ENCODE measurements at regions not wholly inside any gene's neighbourhood (a gene's known extent, or its start where the extent isn't known, plus 50 kb on each side); places are given as distances from the start of the nearest gene placed in this dataset.
"Not testable (repeated sequence)": the region's sequence is repeated elsewhere in the genome, so short reads cannot be mapped to it uniquely, and the experiment has no call there.

DNA sequence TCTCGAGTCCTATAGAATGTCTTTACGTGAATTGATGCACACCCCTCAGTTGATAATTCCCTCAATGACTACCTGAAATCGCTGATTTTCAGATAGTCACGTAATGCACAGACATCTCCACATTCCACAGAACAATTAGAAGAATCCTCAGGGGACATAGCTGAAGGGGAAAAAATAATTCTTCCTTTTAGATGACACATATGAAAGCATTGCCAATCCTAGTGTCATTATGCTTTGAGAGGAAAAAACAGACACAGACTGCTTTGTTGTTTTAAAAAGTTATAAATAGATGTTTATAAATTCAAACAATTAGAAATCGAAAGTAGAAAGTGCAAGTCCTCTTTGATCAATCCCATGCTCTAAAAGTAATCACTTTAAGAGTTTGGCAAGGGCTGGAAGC is 100.6 kb upstream of the FN1 start:
- no peak for DNase-seq
- 48% methylated on average over 5 of the region's 5 CpGs for WGBS
- no peaks in the 10 kb centered on the region for H3K27me3 ChIP-seq (ENCODE audit: control insufficient read depth, insufficient read depth)
- H3K27ac ChIP-seq (ENCODE audit: low read length), result no peak overlapping the region
- intact Hi-C loops (cut with DNase I), result loop anchor here in 1 of 4 donors (10.0 kb wide), 1 partner anchor 72 kb away; no protein-coding TSS in a partner anchor
- H3K4me1 ChIP-seq (ENCODE audit: control insufficient read depth, insufficient read depth, low read length), result peaks cover 3% of the 10 kb centered on the region
- H3K9me3 ChIP-seq (ENCODE audit: control insufficient read depth, low read length), result no peaks in the 10 kb centered on the region
- no peak for ATAC-seq
- H3K4me3 ChIP-seq (ENCODE audit: low read length), result no peak overlapping the region

GRCh38 chr2:215535741-215536140 is 99.9 kb upstream of the FN1 start:
- H3K4me1 ChIP-seq (ENCODE audit: control insufficient read depth, insufficient read depth, low read length), result peaks cover 2% of the 10 kb centered on the region
- intact Hi-C loops (cut with DNase I), result loop anchor here in 1 of 4 donors (10.0 kb wide), 1 partner anchor 71 kb away; no protein-coding TSS in a partner anchor
- DNase-seq (no peak), ATAC-seq (no peak)
- no peak overlapping the region for H3K27ac ChIP-seq (ENCODE audit: low read length)
- H3K4me3 ChIP-seq (ENCODE audit: low read length), result no peak overlapping the region
- no peaks in the 10 kb centered on the region for H3K27me3 ChIP-seq (ENCODE audit: control insufficient read depth, insufficient read depth)
- 35% methylated on average over 1 of the region's 1 CpG for WGBS
- H3K9me3 ChIP-seq (ENCODE audit: control insufficient read depth, low read length), result no peaks in the 10 kb centered on the region

DNA sequence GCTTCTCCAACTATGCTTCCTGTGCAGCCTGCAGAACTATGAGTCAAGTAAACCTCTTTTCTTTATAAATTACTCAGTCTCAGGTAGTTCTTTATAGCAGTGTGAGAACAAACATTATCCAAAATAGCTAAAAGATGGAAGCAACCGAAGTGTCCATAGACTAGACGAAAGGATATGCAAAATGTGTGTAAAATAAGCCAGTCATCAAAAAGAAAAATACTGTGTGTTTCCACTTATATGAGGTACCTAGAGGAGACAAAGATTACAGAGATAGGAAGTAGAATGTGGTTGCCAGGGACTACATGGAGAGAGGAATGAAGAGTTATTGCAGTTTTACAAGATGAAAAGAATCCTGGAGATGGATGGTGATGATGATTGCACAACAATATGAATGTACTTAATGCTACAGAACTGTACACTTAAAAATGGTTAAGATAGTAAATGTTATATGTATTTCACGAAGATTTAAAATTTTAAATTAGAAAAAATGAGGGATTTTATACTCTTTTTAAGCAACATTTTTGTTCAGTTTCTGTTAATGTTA is 99.3 kb upstream of the FN1 start:
- H3K27ac ChIP-seq (ENCODE audit: low read length), result no peak overlapping the region
- H3K27me3 ChIP-seq (ENCODE audit: control insufficient read depth, insufficient read depth), result no peaks in the 10 kb centered on the region
- WGBS, result 96% methylated on average over 3 of the region's 3 CpGs
- no peak for ATAC-seq
- no peaks in the 10 kb centered on the region for H3K9me3 ChIP-seq (ENCODE audit: control insufficient read depth, low read length)
- intact Hi-C loops (cut with DNase I), result loop anchor here in 1 of 4 donors (10.0 kb wide), 1 partner anchor 70 kb away; no protein-coding TSS in a partner anchor
- peaks cover 2% of the 10 kb centered on the region for H3K4me1 ChIP-seq (ENCODE audit: control insufficient read depth, insufficient read depth, low read length)
- H3K4me3 ChIP-seq (ENCODE audit: low read length), result no peak overlapping the region
- no peak for DNase-seq

- 98% methylated on average over 2 of the region's 2 CpGs for WGBS
- H3K4me1 ChIP-seq (ENCODE audit: control insufficient read depth, insufficient read depth, low read length); DNase-seq; H3K27ac ChIP-seq (ENCODE audit: low read length); ATAC-seq; H3K9me3 ChIP-seq (ENCODE audit: control insufficient read depth, low read length); H3K27me3 ChIP-seq (ENCODE audit: control insufficient read depth, insufficient read depth); H3K4me3 ChIP-seq (ENCODE audit: low read length): not testable (repeated sequence)
- intact Hi-C loops (cut with DNase I), result loop anchor here in 1 of 4 donors (10.0 kb wide), 1 partner anchor 69 kb away; no protein-coding TSS in a partner anchor
Observed at GRCh38 chr2:215533716-215534115, 97.8 kb upstream of the FN1 start.

- H3K27me3 ChIP-seq (ENCODE audit: control insufficient read depth, insufficient read depth), result no peaks in the 10 kb centered on the region
- no peak for DNase-seq
- no peak overlapping the region for H3K4me3 ChIP-seq (ENCODE audit: low read length)
- peaks cover 2% of the 10 kb centered on the region for H3K4me1 ChIP-seq (ENCODE audit: control insufficient read depth, insufficient read depth, low read length)
- ATAC-seq, result no peak
- intact Hi-C loops (cut with DNase I), result loop anchor here in 1 of 4 donors (10.0 kb wide), 1 partner anchor 68 kb away; no protein-coding TSS in a partner anchor
- H3K27ac ChIP-seq (ENCODE audit: low read length), result no peak overlapping the region
- no peaks in the 10 kb centered on the region for H3K9me3 ChIP-seq (ENCODE audit: control insufficient read depth, low read length)
- WGBS, result 79% methylated on average over 2 of the region's 2 CpGs
Observed at GRCh38 chr2:215532844-215533243, 97.0 kb upstream of the FN1 start.

DNA sequence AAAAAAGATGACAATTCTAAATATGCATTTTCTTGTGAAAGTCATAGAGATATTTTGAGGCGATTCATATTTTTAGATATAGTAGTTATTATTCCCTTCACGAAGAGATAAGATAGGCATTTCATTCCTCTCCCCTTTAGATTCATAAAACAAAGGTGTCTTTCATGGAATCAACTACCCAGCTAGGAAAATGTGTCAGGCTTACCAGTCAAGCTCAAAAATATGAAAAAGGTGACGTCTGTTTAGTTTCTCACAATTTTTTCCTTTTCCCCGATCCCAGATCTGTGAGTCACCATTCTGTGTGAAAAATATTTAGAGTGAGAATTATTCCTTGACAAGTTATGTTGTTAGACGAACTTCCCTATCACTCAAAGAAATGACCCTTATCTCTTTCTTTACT is 95.4 kb upstream of the FN1 start:
- peak in 1 of 2 donors; percentile 49 for ATAC-seq
- H3K4me3 ChIP-seq (ENCODE audit: low read length), result no peak overlapping the region
- intact Hi-C loops (cut with DNase I), result loop anchor here in 1 of 4 donors (10.0 kb wide), 1 partner anchor 66 kb away; no protein-coding TSS in a partner anchor
- H3K9me3 ChIP-seq (ENCODE audit: control insufficient read depth, low read length), result no peaks in the 10 kb centered on the region
- H3K27me3 ChIP-seq (ENCODE audit: control insufficient read depth, insufficient read depth), result no peaks in the 10 kb centered on the region
- H3K4me1 ChIP-seq (ENCODE audit: control insufficient read depth, insufficient read depth, low read length), result peaks cover 1% of the 10 kb centered on the region
- no peak for DNase-seq
- 36% methylated on average over 5 of the region's 5 CpGs for WGBS
- H3K27ac ChIP-seq (ENCODE audit: low read length), result no peak overlapping the region

GRCh38 chr2:215530191-215530968 is 94.5 kb upstream of the FN1 start:
- H3K4me3 ChIP-seq (ENCODE audit: low read length), result no peak overlapping the region
- H3K27ac ChIP-seq (ENCODE audit: low read length), result no peak overlapping the region
- ATAC-seq (no peak), DNase-seq (no peak)
- WGBS, result 74% methylated on average over 4 of the region's 4 CpGs
- H3K4me1 ChIP-seq (ENCODE audit: control insufficient read depth, insufficient read depth, low read length), result peaks cover 1% of the 10 kb centered on the region
- H3K9me3 ChIP-seq (ENCODE audit: control insufficient read depth, low read length), result no peaks in the 10 kb centered on the region
- no peaks in the 10 kb centered on the region for H3K27me3 ChIP-seq (ENCODE audit: control insufficient read depth, insufficient read depth)
- intact Hi-C loops (cut with DNase I), result loop anchor here in 1 of 4 donors (10.0 kb wide), 1 partner anchor 66 kb away; no protein-coding TSS in a partner anchor

GRCh38 chr2:215529271-215529670 is 93.4 kb upstream of the FN1 start:
- Histone ChIP-seq H3K9me3 (ENCODE audit: control insufficient read depth, low read length) (no peaks in the 10 kb centered on the region), H3K27me3 (ENCODE audit: control insufficient read depth, insufficient read depth) (no peaks in the 10 kb centered on the region), H3K4me1 (ENCODE audit: control insufficient read depth, insufficient read depth, low read length) (peaks cover 1% of the 10 kb centered on the region), H3K4me3 (ENCODE audit: low read length) (no peak overlapping the region), H3K27ac (ENCODE audit: low read length) (no peak overlapping the region)
- no peak for DNase-seq
- 83% methylated on average over 5 of the region's 5 CpGs for WGBS
- ATAC-seq, result no peak
- intact Hi-C loops (cut with DNase I), result no loop called here

DNA sequence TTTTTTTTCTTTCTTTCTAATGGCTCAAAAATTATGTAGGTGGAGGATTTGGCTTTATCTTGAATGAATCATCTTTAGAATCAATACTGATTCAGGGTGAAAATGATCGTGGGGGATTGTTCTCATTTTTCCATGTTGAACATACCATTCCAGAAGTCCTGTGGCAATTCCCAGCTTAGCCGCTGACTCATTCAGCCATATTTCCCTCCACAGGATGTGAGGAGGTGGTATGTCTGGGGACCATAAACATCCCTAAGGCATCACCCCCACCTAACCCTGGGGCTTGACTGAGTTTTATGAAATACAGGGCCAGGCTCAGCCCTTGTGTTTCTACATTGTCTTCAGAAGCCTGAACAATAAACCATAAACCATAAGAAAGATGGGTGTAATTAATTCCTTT is 92.7 kb upstream of the FN1 start:
- Histone ChIP-seq H3K4me1 (ENCODE audit: control insufficient read depth, insufficient read depth, low read length) (peaks cover 1% of the 10 kb centered on the region), H3K4me3 (ENCODE audit: low read length) (no peak overlapping the region), H3K9me3 (ENCODE audit: control insufficient read depth, low read length) (no peaks in the 10 kb centered on the region), H3K27ac (ENCODE audit: low read length) (no peak overlapping the region), H3K27me3 (ENCODE audit: control insufficient read depth, insufficient read depth) (no peaks in the 10 kb centered on the region)
- intact Hi-C loops (cut with DNase I), result no loop called here
- ATAC-seq, result no peak
- no peak for DNase-seq
- 78% methylated on average over 2 of the region's 2 CpGs for WGBS

DNA sequence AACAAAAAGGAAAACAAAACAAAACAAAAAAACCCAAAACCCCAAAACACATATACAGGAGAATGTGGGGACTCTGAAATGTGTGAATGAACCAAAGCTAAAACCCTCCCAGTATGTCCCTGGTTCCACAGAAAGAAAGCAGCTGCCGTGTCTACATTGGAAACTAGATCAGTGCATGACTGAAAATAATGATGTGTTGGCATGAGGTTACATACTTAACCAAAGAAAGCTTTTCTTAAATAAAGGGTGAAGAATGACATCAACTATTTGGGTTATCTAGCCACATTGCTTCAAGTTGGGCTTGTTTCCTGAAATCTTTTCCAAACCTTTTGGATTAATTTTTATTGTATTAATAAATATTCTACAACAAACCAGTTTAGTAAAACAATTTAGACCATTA is 91.9 kb upstream of the FN1 start:
- H3K4me3 ChIP-seq (ENCODE audit: low read length), result no peak overlapping the region
- H3K4me1 ChIP-seq (ENCODE audit: control insufficient read depth, insufficient read depth, low read length), result peaks cover 1% of the 10 kb centered on the region
- WGBS, result 61% methylated on average over 1 of the region's 1 CpG
- ATAC-seq (no peak), DNase-seq (no peak)
- H3K27ac ChIP-seq (ENCODE audit: low read length), result no peak overlapping the region
- no peaks in the 10 kb centered on the region for H3K27me3 ChIP-seq (ENCODE audit: control insufficient read depth, insufficient read depth)
- intact Hi-C loops (cut with DNase I), result no loop called here
- no peaks in the 10 kb centered on the region for H3K9me3 ChIP-seq (ENCODE audit: control insufficient read depth, low read length)

- H3K27ac ChIP-seq (ENCODE audit: low read length), result no peak overlapping the region
- H3K4me1 ChIP-seq (ENCODE audit: control insufficient read depth, insufficient read depth, low read length), result peaks cover 1% of the 10 kb centered on the region
- no peak overlapping the region for H3K4me3 ChIP-seq (ENCODE audit: low read length)
- ATAC-seq (no peak), DNase-seq (no peak)
- intact Hi-C loops (cut with DNase I), result no loop called here
- 85% methylated on average over 4 of the region's 4 CpGs for WGBS
- H3K27me3 ChIP-seq (ENCODE audit: control insufficient read depth, insufficient read depth), result no peaks in the 10 kb centered on the region
- H3K9me3 ChIP-seq (ENCODE audit: control insufficient read depth, low read length), result no peaks in the 10 kb centered on the region
Observed at GRCh38 chr2:215526341-215526740, 90.5 kb upstream of the FN1 start.
